ENCODE measurements at regions not wholly inside any gene's neighbourhood (a gene's known extent, or its start where the extent isn't known, plus 50 kb on each side); places are given as distances from the start of the nearest gene placed in this dataset.

DNA sequence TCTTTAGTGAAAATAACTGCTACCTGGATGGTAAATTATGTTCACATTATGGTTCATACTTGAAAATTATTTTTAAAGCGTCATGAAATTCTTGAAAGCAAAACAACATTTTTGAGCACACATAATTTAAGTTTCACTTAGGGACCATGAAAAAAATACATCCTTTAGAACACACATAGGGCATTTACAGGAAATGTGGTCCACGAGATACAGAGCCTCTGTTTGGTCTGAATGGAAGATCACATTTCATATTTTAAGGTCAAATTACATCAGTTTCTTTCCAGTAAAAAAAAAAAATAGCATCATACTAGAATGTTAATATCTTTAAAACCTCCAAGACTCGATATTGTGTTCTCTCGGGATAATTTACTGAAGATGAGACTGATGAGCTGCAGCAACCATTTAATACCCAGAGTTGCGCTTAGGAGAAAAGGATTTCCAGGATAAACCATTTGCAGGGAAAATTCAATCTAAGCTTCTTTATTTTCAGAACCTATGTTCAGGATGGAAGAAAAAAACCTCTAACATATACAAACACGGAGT, 720.7 kb downstream of the DIAPH3 start:
- TF ChIP-seq, protein P1, sequence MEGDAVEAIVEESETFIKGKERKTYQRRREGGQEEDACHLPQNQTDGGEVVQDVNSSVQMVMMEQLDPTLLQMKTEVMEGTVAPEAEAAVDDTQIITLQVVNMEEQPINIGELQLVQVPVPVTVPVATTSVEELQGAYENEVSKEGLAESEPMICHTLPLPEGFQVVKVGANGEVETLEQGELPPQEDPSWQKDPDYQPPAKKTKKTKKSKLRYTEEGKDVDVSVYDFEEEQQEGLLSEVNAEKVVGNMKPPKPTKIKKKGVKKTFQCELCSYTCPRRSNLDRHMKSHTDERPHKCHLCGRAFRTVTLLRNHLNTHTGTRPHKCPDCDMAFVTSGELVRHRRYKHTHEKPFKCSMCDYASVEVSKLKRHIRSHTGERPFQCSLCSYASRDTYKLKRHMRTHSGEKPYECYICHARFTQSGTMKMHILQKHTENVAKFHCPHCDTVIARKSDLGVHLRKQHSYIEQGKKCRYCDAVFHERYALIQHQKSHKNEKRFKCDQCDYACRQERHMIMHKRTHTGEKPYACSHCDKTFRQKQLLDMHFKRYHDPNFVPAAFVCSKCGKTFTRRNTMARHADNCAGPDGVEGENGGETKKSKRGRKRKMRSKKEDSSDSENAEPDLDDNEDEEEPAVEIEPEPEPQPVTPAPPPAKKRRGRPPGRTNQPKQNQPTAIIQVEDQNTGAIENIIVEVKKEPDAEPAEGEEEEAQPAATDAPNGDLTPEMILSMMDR (IDR thresholded peaks at IDR 0.05; ENCODE audit: poor library complexity) = no peak
- TF ChIP-seq EZH2phosphoT487 (IDR thresholded peaks at IDR 0.05; ENCODE audit: low read depth, severe bottlenecking, unreplicated experiment) = no peak

Measured in hepatocyte (in vitro differentiated cells).